ENCODE measurements at regions not wholly inside any gene's neighbourhood (a gene's known extent, or its start where the extent isn't known, plus 50 kb on each side); places are given as distances from the start of the nearest gene placed in this dataset.
"Not testable (repeated sequence)": the region's sequence is repeated elsewhere in the genome, so short reads cannot be mapped to it uniquely, and the experiment has no call there.

DNA sequence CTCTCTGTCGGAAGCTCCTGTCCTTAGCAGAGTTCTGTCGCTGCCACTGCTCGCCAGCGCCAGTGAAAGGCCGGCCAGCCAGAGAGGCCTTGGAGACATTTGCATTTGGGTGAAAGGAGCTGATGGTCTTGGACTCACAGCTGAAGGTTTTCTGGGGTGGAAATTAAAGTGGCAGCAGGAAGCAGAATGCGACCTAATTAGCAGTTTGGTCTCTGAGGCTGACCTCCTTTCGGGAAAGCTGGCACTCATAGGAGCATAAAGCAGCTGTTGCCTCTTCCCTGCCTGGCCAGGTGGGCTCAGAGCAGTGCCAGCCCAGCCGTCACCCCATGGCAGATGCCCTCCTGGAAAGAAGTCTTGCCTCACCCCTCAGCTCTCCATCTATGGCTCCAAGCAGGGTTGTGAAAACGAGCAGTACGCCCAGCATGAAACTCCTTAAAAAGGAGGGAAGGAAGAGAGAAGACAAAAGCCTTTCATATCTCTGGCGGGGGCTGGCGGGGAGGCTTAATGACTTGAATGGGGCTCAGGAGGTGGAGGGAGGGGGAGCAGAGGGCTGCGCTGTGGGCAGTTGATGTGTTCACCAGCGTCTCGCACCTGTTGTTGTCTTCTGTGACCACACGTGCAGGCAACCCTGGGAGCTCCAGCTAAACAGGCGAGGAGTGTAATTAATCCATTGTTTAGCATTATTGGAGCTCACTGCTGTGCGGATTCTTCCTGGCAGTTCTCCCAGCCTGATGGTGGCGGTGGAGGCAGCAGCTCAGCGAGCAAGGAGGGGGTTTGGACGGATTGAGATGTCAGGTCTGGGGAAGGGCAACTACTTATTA lies 264.0 kb downstream of the MID1IP1 start:
- TF ChIP-seq, protein P1, sequence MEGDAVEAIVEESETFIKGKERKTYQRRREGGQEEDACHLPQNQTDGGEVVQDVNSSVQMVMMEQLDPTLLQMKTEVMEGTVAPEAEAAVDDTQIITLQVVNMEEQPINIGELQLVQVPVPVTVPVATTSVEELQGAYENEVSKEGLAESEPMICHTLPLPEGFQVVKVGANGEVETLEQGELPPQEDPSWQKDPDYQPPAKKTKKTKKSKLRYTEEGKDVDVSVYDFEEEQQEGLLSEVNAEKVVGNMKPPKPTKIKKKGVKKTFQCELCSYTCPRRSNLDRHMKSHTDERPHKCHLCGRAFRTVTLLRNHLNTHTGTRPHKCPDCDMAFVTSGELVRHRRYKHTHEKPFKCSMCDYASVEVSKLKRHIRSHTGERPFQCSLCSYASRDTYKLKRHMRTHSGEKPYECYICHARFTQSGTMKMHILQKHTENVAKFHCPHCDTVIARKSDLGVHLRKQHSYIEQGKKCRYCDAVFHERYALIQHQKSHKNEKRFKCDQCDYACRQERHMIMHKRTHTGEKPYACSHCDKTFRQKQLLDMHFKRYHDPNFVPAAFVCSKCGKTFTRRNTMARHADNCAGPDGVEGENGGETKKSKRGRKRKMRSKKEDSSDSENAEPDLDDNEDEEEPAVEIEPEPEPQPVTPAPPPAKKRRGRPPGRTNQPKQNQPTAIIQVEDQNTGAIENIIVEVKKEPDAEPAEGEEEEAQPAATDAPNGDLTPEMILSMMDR (conservative IDR thresholded peaks at IDR 0.05; ENCODE audit: low read depth, low read length): no peak
- no peak for DNase-seq (ENCODE audit: low read depth)
- no peak overlapping the region for H3K4me3 ChIP-seq (ENCODE audit: low read length)

DNA sequence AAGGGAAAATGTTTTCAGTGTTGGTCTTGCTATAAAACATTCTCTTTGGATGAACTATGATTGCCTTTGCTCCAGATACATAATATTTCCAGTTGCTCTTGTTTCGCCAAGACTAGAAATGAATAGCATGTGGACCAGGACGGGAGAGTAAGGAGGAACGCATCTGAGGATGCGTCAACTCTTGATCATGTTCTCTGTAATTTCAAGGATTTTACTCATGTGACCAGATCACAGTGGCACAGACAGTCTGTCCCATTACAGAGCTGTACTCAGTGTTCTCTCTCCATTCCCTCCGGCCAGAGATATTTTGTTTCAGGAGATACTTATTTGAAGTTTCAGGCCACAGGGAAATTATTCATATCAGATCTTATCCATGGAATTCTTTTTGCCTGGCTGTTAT lies 266.6 kb downstream of the MID1IP1 start:
- TF ChIP-seq, protein P1 (conservative IDR thresholded peaks at IDR 0.05; ENCODE audit: low read depth, low read length): no peak
- H3K4me3 ChIP-seq (ENCODE audit: low read length): no peak overlapping the region
- DNase-seq (ENCODE audit: low read depth): no peak

GRCh38 chrX:39068634-39069033 lies 267.4 kb downstream of the MID1IP1 start:
- DNase-seq (ENCODE audit: low read depth); H3K4me3 ChIP-seq (ENCODE audit: low read length): not testable (repeated sequence)

DNA sequence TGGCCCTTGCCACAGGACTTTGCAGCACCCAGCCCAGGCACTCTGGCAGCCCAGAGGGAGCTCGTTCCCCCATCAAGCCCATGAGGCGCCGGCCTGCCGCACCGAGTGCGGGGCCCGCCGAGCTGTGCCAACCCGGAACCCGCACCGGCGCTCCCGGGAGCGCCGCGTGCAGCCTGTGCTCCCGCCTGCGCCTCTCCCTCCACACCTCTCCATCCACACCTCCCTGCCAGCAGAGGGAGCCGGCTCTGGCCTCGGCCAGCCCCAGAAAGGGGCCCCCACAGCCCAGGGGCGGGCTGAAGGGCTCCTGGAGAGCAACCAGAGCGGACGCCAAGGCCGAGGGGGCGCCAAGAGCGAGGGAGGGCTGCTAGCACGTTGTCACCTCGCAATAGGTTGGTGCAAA lies 268.8 kb downstream of the MID1IP1 start:
- no peak for DNase-seq (ENCODE audit: low read depth)
- TF ChIP-seq, protein P1 (conservative IDR thresholded peaks at IDR 0.05; ENCODE audit: low read depth, low read length): no peak
- no peak overlapping the region for H3K4me3 ChIP-seq (ENCODE audit: low read length)

DNA sequence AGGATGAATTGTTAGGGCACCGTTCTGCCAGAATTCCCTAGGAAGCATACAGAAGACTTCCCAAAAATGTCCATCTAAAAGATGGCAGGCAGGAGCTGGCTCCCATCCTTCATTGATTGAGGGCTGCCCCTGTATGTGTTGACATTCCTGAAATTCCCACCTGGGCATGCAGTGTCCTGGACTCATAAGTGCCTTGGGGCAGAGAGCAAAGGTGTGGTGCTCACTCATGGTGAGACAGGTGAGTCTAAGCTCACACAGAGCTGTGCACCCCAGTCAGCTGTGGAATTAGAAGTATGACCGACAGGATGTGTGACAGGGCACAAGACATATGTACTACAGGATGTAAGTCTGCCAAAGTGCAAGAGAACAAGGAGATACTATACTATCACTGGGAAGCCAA lies 271.9 kb downstream of the MID1IP1 start:
- no peak for DNase-seq (ENCODE audit: low read depth)
- TF ChIP-seq, protein P1 (conservative IDR thresholded peaks at IDR 0.05; ENCODE audit: low read depth, low read length): no peak
- H3K4me3 ChIP-seq (ENCODE audit: low read length): no peak overlapping the region

GRCh38 chrX:39096599-39096998 lies 295.3 kb downstream of the MID1IP1 start:
- TF ChIP-seq, protein P1 (conservative IDR thresholded peaks at IDR 0.05; ENCODE audit: low read depth, low read length): no peak
- no peak overlapping the region for H3K4me3 ChIP-seq (ENCODE audit: low read length)
- DNase-seq (ENCODE audit: low read depth): no peak

GRCh38 chrX:39104745-39105144 lies 303.5 kb downstream of the MID1IP1 start:
- no peak for DNase-seq (ENCODE audit: low read depth)
- TF ChIP-seq, protein P1 (conservative IDR thresholded peaks at IDR 0.05; ENCODE audit: low read depth, low read length): no peak
- no peak overlapping the region for H3K4me3 ChIP-seq (ENCODE audit: low read length)
